ENCODE measurements at regions not wholly inside any gene's neighbourhood (a gene's known extent, or its start where the extent isn't known, plus 50 kb on each side); places are given as distances from the start of the nearest gene placed in this dataset.

- no peak for DNase-seq
These were observed 719.9 kb downstream of the ADGRL2 start for GRCh38 chr1:82520611-82521010.

GRCh38 chr1:82517586-82517985, 716.9 kb downstream of the ADGRL2 start:
- DNase-seq: no peak

GRCh38 chr1:82515650-82516049, 714.9 kb downstream of the ADGRL2 start:
- DNase-seq: no peak

GRCh38 chr1:82511441-82511840, 710.7 kb downstream of the ADGRL2 start:
- DNase-seq: no peak

GRCh38 chr1:82510431-82510830, 709.7 kb downstream of the ADGRL2 start:
- no peak for DNase-seq

GRCh38 chr1:82507011-82507410, 706.3 kb downstream of the ADGRL2 start:
- no peak for DNase-seq

GRCh38 chr1:82503822-82504221, 703.1 kb downstream of the ADGRL2 start:
- DNase-seq: no peak

- no peak for DNase-seq
These were observed 698.3 kb downstream of the ADGRL2 start for GRCh38 chr1:82499022-82499421.

GRCh38 chr1:82494117-82494516, 693.4 kb downstream of the ADGRL2 start:
- DNase-seq: no peak

GRCh38 chr1:82492159-82492558, 691.4 kb downstream of the ADGRL2 start:
- no peak for DNase-seq

- DNase-seq: no peak
These were observed 690.7 kb downstream of the ADGRL2 start for GRCh38 chr1:82491301-82492048.

GRCh38 chr1:82487778-82488177, 687.0 kb downstream of the ADGRL2 start:
- no peak for DNase-seq

- no peak for DNase-seq
These were observed 686.2 kb downstream of the ADGRL2 start for GRCh38 chr1:82486969-82487368.

- DNase-seq: no peak
These were observed 685.7 kb downstream of the ADGRL2 start for GRCh38 chr1:82486468-82486867.

GRCh38 chr1:82485591-82486369, 685.0 kb downstream of the ADGRL2 start:
- DNase-seq: no peak

GRCh38 chr1:82483146-82483545, 682.4 kb downstream of the ADGRL2 start:
- DNase-seq: no peak

GRCh38 chr1:82478916-82479315, 678.2 kb downstream of the ADGRL2 start:
- DNase-seq: no peak

GRCh38 chr1:82472489-82473131, 671.9 kb downstream of the ADGRL2 start:
- DNase-seq: no peak

- DNase-seq: no peak
These were observed 666.2 kb downstream of the ADGRL2 start for GRCh38 chr1:82466891-82467290.

- DNase-seq: no peak
These were observed 665.7 kb downstream of the ADGRL2 start for GRCh38 chr1:82466416-82466815.

- DNase-seq: no peak
These were observed 664.3 kb downstream of the ADGRL2 start for GRCh38 chr1:82465024-82465423.

- no peak for DNase-seq
These were observed 663.7 kb downstream of the ADGRL2 start for GRCh38 chr1:82464362-82465001.

GRCh38 chr1:82463951-82464350, 663.2 kb downstream of the ADGRL2 start:
- no peak for DNase-seq
